NB4 (cell line): ENCODE measurements at regions not wholly inside any gene's neighbourhood (a gene's known extent, or its start where the extent isn't known, plus 50 kb on each side); places are given as distances from the start of the nearest gene placed in this dataset.

Experiments
- DNase-seq: peaks from one replicate; pipeline ENCODE4 v3.0.0; 2010; ENCODE audit warnings: low read depth
- H3K4me3 ChIP-seq: one replicate; pipeline ENCODE4 v1.5.1; 2011; ENCODE audit warnings: mild to moderate bottlenecking, low read depth, low read length, moderate library complexity
- CTCF ChIP-seq: IDR thresholded peaks from one replicate; pipeline ENCODE4 v1.5.1; 2012; ENCODE audit warnings: low read depth, low read length
- MYC ChIP-seq: IDR thresholded peaks from 2 replicates; pipeline ENCODE4 v1.6.1; 2011; ENCODE audit warnings: low read depth, low read length
- POLR2A ChIP-seq: IDR thresholded peaks from 2 replicates; pipeline ENCODE4 v1.6.1; 2011; ENCODE audit warnings: mild to moderate bottlenecking; ENCODE audit not compliant: insufficient read length; ENCODE audit errors: extremely low read depth
- TF ChIP-seq, protein P1 (sequence below): IDR thresholded peaks from 2 replicates; pipeline ENCODE4 v1.6.1; 2011; ENCODE audit warnings: low read depth, low read length

- TF ChIP-seq CTCF (no peak), POLR2A (no peak), MYC (no peak)
- TF ChIP-seq, protein P1, sequence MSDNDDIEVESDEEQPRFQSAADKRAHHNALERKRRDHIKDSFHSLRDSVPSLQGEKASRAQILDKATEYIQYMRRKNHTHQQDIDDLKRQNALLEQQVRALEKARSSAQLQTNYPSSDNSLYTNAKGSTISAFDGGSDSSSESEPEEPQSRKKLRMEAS: no peak
- DNase-seq: no peak
- H3K4me3 ChIP-seq: no peak overlapping the region
These were observed 72.9 kb upstream of the C14orf180 start for GRCh38 chr14:104506461-104507253.

DNA sequence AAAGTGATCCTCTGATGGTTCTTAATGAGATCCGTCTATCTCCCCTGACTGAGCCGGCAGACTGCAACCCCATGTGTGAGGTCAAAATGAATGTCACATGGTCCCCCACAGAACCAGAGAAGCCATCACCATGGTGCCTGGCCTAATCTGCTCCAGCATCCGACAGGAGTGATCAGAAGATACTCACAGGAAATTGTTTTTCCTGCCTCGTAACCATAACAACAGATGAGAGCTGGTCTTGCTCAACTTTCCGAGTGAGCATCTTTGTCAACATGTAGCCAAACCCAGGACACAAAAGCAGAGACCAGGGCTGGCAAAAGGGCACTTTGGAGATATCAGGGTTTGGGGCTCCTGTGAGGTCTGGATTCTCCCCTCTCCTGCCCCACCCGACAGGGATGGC is 72.1 kb upstream of the C14orf180 start:
- no peak for TF ChIP-seq CTCF
- TF ChIP-seq, protein P1: no peak
- no peak for TF ChIP-seq POLR2A
- no peak for TF ChIP-seq MYC
- H3K4me3 ChIP-seq: no peak overlapping the region
- DNase-seq: no peak

GRCh38 chr14:104509673-104510072 is 69.9 kb upstream of the C14orf180 start:
- H3K4me3 ChIP-seq: no peak overlapping the region
- DNase-seq: no peak
- no peak for TF ChIP-seq MYC
- TF ChIP-seq CTCF: no peak
- TF ChIP-seq, protein P1: no peak
- TF ChIP-seq POLR2A: no peak

DNA sequence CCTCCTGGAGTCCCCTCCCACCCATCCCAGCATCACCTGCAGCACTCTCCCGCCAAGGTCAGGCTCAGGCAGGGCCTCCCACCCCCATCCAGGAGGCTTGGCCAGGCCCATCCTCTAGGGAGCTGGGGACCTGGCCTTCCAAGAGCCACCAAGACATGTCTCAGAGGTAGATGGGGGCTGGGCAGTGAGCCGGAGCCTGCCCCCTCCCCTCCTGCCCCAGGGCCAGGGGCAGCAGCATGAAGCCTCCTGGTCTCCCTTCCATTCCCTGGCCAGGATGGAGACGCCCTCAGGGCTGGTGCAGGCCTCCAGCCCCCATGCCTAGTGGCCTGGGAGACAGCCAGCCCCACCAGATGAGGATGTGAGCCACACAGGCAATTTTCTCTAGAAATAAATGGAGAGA is 69.3 kb upstream of the C14orf180 start:
- no peak overlapping the region for H3K4me3 ChIP-seq
- TF ChIP-seq MYC (no peak), CTCF (no peak), POLR2A (no peak)
- TF ChIP-seq, protein P1: no peak
- no peak for DNase-seq

- DNase-seq: no peak
- no peak overlapping the region for H3K4me3 ChIP-seq
- TF ChIP-seq, protein P1: no peak
- no peak for TF ChIP-seq POLR2A
- no peak for TF ChIP-seq MYC
- no peak for TF ChIP-seq CTCF
These were observed 68.6 kb upstream of the C14orf180 start for GRCh38 chr14:104510794-104511611.
